Adipocyte (in vitro differentiated cells): ENCODE measurements at regions not wholly inside any gene's neighbourhood (a gene's known extent, or its start where the extent isn't known, plus 50 kb on each side); places are given as distances from the start of the nearest gene placed in this dataset.
"Not testable (repeated sequence)": the region's sequence is repeated elsewhere in the genome, so short reads cannot be mapped to it uniquely, and the experiment has no call there.

Source experiments
- DNase-seq: peaks from one replicate; pipeline ENCODE4 v3.0.0-alpha.2; 2015; ENCODE audit warnings: low read depth
- H3K27me3 ChIP-seq: replicated peaks from 2 replicates; pipeline ENCODE4 v1.7.0; 2013; ENCODE audit warnings: mild to moderate bottlenecking, low read length, moderate library complexity; ENCODE audit not compliant: control insufficient read depth, insufficient read depth
- H3K36me3 ChIP-seq: 2 replicates; pipeline ENCODE4 v1.7.0; 2013; ENCODE audit warnings: low read length, mild to moderate bottlenecking, moderate library complexity; ENCODE audit not compliant: control insufficient read depth, insufficient read depth, severe bottlenecking
- H3K4me1 ChIP-seq: 2 replicates; pipeline ENCODE4 v1.7.0; 2013; ENCODE audit warnings: mild to moderate bottlenecking, low read length, moderate library complexity; ENCODE audit not compliant: control insufficient read depth, insufficient read depth
- H3K4me3 ChIP-seq: 2 replicates; pipeline ENCODE4 v1.7.0; 2013; ENCODE audit warnings: mild to moderate bottlenecking, low read length, moderate library complexity
- H3K9ac ChIP-seq: 2 replicates; pipeline ENCODE4 v1.7.0; 2013; ENCODE audit warnings: mild to moderate bottlenecking, low read length, moderate library complexity
- H3K9me3 ChIP-seq: 2 replicates; pipeline ENCODE4 v1.7.0; 2013; ENCODE audit warnings: mild to moderate bottlenecking, low read length, moderate library complexity; ENCODE audit not compliant: control insufficient read depth

DNA sequence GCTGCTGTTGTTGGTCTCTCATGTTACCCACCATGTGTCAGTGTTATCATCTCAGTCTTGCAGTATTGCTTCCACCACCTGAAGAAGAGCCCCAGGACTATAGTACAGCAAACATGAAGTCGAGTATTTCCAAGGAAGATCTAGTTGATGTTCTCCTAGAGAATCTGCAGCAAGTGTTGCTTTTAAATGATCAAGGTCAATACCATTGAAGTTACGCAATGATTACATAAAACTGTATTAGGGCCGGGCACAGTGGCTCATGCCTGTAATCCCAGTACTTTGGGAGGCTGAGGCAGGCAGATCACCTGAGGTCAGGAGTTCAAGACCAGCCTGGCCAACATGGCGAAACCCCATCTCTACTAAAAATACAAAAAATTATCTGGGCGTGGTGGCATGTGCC is 173.9 kb downstream of the TJP1 start:
- not testable (repeated sequence) for H3K27me3 ChIP-seq, H3K4me1 ChIP-seq, DNase-seq, H3K9me3 ChIP-seq, H3K9ac ChIP-seq, H3K36me3 ChIP-seq, H3K4me3 ChIP-seq

DNA sequence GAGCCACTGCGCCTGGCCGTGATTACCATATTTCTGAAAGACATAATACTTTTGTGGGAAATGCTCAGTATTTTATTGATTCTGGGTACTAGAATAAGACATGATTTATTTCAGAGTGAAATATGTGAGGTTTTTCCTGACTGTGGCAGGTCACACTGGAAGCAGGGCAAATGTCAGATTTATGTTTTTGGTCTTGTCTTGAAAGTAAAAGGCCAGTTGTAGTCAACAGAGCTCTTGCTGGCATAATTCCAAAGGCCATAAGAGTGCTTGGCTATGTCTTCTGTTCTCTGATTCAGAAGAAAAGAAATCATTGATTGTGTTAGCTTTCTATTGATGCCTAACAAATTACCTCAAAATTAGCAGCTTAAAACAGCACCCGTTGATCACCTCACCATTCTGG is 176.4 kb downstream of the TJP1 start:
- H3K4me1 ChIP-seq, result no peaks in the 10 kb centered on the region
- no peak overlapping the region for H3K9ac ChIP-seq
- H3K9me3 ChIP-seq, result no peaks in the 10 kb centered on the region
- H3K27me3 ChIP-seq, result no peaks in the 10 kb centered on the region
- DNase-seq, result no peak
- H3K4me3 ChIP-seq, result no peak overlapping the region
- H3K36me3 ChIP-seq, result no peaks in the 10 kb centered on the region

DNA sequence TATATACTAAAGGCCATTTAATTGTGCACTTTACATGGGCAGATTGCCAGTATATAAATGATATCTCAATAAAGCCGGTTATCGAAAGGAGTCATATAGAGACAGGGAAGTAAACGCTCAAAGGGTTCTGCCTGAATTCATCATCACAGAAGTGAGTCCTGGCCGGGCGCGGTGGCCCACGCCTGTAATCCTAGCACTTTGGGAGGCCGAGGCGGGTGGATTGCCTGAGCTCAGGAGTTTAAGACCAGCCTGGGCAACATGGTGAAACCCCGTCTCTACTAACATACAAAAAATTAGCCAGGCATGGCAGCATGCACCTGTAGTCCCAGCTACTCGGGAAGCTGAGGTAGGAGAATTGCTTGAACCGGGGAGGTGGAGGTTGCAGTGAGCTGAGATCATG is 177.9 kb downstream of the TJP1 start:
- DNase-seq, H3K9me3 ChIP-seq, H3K36me3 ChIP-seq, H3K27me3 ChIP-seq, H3K9ac ChIP-seq, H3K4me3 ChIP-seq, H3K4me1 ChIP-seq: not testable (repeated sequence)

DNA sequence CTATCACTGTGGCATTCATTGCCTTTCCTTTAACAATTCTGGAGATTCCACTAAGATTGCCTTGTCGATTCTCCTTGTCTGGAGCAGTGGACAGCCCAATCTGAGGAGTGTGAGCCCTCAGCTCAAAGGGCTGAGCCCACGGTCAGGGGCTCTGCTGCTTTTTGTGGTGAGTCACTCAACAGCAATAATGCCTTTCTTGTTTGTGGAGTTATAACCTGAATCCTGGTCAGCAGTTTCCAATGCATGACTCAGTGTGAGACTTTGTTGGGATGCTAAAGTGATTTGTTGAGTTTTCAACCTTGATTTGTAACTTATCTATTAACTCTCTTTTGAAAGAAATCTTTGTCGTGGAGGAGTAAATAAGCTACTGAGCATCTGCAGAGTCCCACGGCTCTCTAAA is 183.5 kb downstream of the TJP1 start:
- Histone ChIP-seq H3K4me1 (no peaks in the 10 kb centered on the region), H3K9me3 (peaks cover 5% of the 10 kb centered on the region), H3K4me3 (no peak overlapping the region), H3K27me3 (peaks cover 12% of the 10 kb centered on the region), H3K36me3 (no peaks in the 10 kb centered on the region), H3K9ac (no peak overlapping the region)
- DNase-seq, result no peak

DNA sequence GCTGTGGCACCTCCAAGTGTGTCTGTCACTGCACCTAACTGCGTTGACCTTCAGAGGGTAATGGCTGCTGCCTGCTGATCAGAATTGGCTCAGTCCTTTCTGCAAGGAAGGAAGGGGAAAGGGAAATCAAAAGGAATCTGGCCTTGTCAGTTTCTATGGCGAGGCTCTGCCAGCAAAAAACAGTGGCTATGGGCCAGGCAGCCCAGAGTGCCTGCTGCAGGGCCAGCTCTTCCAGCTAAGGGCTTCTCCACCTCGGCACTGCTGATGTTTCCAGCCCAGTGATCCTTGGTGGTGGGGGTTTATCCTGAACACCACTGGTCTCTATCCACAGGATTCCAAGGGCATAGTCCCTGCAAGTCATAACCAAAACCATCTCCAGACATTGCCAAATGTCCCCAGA is 184.3 kb downstream of the TJP1 start:
- Histone ChIP-seq H3K27me3 (peaks cover 12% of the 10 kb centered on the region), H3K4me1 (no peaks in the 10 kb centered on the region), H3K9me3 (peaks cover 5% of the 10 kb centered on the region), H3K36me3 (no peaks in the 10 kb centered on the region), H3K4me3 (no peak overlapping the region), H3K9ac (no peak overlapping the region)
- no peak for DNase-seq

DNA sequence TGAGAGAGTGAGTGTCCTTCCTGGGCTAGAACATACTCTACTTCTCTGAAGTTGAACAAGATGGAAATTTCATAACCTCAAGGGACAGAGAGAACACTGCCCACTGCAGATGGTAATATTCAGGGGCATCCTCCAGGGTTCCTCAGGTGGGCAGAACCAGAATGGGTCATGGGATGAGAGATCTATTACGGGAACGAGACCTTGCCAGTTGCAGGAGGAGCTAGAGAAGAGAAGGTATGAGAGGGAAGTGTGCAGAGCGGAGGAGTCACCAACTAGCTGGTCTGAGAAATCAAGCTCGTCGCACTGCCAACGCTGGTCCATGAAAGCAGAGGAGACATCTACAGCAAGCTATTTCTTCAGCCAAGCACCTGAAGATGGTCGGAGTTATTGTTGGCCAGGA is 184.7 kb downstream of the TJP1 start:
- DNase-seq, result no peak
- H3K27me3 ChIP-seq, result peaks cover 12% of the 10 kb centered on the region
- no peak overlapping the region for H3K9ac ChIP-seq
- H3K9me3 ChIP-seq, result peaks cover 5% of the 10 kb centered on the region
- no peak overlapping the region for H3K4me3 ChIP-seq
- no peaks in the 10 kb centered on the region for H3K4me1 ChIP-seq
- H3K36me3 ChIP-seq, result no peaks in the 10 kb centered on the region

DNA sequence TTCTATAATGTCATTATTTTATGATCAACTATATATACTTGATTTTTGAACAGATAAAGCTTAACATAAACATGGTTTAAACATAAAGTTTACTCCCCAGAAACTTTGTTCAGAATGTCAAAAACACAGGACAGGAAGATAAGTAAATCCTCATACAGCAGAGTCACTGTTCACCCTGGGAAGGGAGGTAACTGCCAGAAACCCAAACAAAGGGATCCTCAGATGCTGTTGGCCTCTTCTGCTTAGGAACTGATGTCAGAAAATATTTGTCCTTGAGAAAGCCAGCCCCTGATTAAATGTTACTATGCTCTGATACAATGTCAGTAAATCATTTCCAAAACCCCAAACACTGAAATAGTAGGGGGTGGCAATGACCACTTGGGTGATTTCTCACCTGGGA is 185.3 kb downstream of the TJP1 start:
- H3K4me1 ChIP-seq, result no peaks in the 10 kb centered on the region
- DNase-seq, result no peak
- H3K4me3 ChIP-seq, result no peak overlapping the region
- peaks cover 5% of the 10 kb centered on the region for H3K9me3 ChIP-seq
- H3K27me3 ChIP-seq, result peaks cover 15% of the 10 kb centered on the region
- no peak overlapping the region for H3K9ac ChIP-seq
- H3K36me3 ChIP-seq, result no peaks in the 10 kb centered on the region

DNA sequence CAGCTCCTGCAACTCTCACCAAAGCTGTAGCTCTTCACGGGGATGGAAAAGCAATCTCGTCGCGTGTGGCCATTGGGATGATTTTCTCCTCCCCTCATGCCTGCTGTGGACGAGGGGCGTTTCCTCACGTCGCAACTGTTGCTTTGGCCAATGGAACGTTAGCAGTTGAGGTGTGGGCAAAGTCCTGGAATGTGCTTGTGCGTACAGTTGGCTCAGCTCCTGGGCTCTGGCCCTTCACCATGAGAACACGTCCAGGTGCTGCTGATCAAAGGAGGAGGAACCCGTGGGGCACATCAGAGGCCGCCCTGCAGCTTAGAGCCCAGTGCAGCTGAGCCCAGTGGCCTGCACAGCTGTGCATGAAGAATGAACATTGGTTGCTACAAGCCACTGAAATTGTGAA is 186.1 kb downstream of the TJP1 start:
- Histone ChIP-seq H3K4me3 (no peak overlapping the region), H3K4me1 (no peaks in the 10 kb centered on the region), H3K27me3 (peaks cover 22% of the 10 kb centered on the region), H3K36me3 (no peaks in the 10 kb centered on the region), H3K9ac (no peak overlapping the region), H3K9me3 (peaks cover 5% of the 10 kb centered on the region)
- no peak for DNase-seq

DNA sequence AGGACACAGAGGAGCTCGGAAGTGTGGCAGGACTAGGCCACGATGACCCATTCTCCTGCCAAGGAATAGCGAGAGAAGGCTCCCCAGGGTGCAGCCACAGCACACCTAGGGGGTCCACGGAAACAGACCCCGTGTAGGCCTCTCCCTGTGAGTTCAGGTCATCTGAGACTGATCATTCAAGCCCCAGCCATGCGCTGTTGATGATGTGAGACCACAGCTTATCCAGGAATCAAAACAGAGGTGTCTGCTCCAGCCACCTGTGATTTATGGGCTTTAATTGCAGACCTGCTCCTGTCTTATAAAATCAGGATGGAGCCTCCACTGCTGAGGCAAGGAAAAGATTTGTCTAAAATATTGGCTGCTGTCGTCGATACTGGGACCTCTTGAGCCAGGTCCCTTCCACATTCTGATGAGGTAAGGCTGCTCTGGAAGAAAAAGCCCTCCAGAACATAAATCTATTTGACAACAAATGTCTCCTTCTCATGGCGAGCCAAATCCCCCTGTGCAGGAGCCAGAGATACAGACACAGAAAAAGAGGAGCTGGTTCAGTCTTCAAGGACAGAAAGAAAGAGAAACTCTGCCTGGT is 186.7 kb downstream of the TJP1 start:
- H3K4me3 ChIP-seq, result no peak overlapping the region
- H3K9me3 ChIP-seq, result peaks cover 5% of the 10 kb centered on the region
- no peak for DNase-seq
- no peaks in the 10 kb centered on the region for H3K36me3 ChIP-seq
- H3K4me1 ChIP-seq, result no peaks in the 10 kb centered on the region
- no peak overlapping the region for H3K9ac ChIP-seq
- peaks cover 24% of the 10 kb centered on the region for H3K27me3 ChIP-seq

DNA sequence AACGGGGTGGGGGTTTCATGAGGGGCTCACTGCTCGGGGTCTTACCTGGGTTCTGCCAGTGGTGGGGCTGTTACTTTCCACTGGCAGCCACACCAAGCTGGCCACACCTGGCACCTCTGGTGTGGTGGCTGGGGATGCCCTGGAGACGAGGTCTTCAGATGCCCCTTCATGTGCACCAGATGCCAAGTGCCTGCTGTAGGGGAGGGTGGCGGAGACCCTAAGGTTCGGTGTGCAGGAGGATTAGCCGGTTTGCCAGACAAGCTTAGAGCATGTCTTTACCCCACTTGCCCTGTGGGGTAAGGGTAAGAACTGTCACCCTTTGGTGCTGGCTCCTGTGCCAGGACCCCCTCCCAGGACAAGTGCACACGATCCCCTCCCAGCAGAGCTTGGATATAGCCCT is 188.3 kb downstream of the TJP1 start:
- peaks cover 24% of the 10 kb centered on the region for H3K27me3 ChIP-seq
- H3K9ac ChIP-seq, result no peak overlapping the region
- H3K4me1 ChIP-seq, result no peaks in the 10 kb centered on the region
- H3K36me3 ChIP-seq, result no peaks in the 10 kb centered on the region
- no peak for DNase-seq
- peaks cover 5% of the 10 kb centered on the region for H3K9me3 ChIP-seq
- H3K4me3 ChIP-seq, result no peak overlapping the region

DNA sequence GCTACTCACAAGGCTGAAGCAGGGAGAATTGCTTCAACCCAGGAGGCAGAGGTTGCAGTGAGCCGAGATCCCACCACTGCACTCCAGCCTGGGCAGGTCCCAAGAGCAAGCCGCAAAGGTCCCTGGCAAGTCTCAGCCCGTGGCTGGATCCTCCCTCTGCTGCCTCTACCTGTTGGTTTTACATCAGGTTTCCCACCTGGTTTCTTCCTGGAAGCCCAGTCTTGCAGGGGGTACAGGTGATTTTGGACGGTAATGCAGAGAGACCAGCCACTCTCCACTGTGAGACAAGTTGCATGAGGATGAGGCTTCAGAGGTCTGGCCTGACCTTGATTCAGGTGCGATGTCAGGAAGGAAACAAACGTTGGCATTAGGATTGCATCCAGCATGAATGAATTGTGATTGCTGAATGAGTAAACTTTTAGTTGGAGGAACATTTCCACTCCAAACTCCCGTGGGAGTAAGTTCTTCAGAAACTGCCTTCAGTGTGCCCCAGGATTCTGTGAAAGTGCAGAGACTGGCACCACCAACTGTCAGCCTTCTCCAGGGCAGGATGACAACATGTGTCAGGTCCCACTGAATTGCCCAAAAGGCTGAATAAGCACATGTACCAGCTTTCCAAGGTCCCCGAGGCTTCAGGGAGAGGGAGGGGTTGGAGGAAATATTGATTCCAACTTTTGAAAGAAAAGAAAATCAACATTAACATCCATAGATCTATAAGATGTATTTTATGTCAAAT is 189.4 kb downstream of the TJP1 start:
- H3K27me3 ChIP-seq, result peaks cover 24% of the 10 kb centered on the region
- no peak overlapping the region for H3K9ac ChIP-seq
- no peak overlapping the region for H3K4me3 ChIP-seq
- no peak for DNase-seq
- no peaks in the 10 kb centered on the region for H3K4me1 ChIP-seq
- H3K36me3 ChIP-seq, result no peaks in the 10 kb centered on the region
- H3K9me3 ChIP-seq, result peaks cover 2% of the 10 kb centered on the region
